GM18868 (cell line): ENCODE measurements at regions not wholly inside any gene's neighbourhood (a gene's known extent, or its start where the extent isn't known, plus 50 kb on each side); places are given as distances from the start of the nearest gene placed in this dataset.
"Not testable (repeated sequence)": the region's sequence is repeated elsewhere in the genome, so short reads cannot be mapped to it uniquely, and the experiment has no call there.

Experiments used
- ATAC-seq: cut with Tn5 transposase; IDR thresholded peaks from one replicate; pipeline ENCODE4 v1.9.1; 2021; ENCODE audit warnings: mild to moderate bottlenecking, moderate library complexity; ENCODE audit not compliant: unreplicated experiment

GRCh38 chr1:193418745-193419058 lies 232.3 kb upstream of the B3GALT2 start:
- ATAC-seq: no peak

GRCh38 chr1:193417945-193418744 lies 231.7 kb upstream of the B3GALT2 start:
- ATAC-seq: peak; percentile 82

- ATAC-seq: no peak
These were observed 231.0 kb upstream of the B3GALT2 start for GRCh38 chr1:193417403-193417802.

GRCh38 chr1:193416226-193417024 lies 230.0 kb upstream of the B3GALT2 start:
- ATAC-seq: no peak

GRCh38 chr1:193415256-193415655 lies 228.8 kb upstream of the B3GALT2 start:
- no peak for ATAC-seq

- no peak for ATAC-seq
These were observed 227.0 kb upstream of the B3GALT2 start for GRCh38 chr1:193413376-193413775.

- no peak for ATAC-seq
These were observed 226.3 kb upstream of the B3GALT2 start for GRCh38 chr1:193412748-193413147.

GRCh38 chr1:193411714-193412113 lies 225.3 kb upstream of the B3GALT2 start:
- no peak for ATAC-seq

DNA sequence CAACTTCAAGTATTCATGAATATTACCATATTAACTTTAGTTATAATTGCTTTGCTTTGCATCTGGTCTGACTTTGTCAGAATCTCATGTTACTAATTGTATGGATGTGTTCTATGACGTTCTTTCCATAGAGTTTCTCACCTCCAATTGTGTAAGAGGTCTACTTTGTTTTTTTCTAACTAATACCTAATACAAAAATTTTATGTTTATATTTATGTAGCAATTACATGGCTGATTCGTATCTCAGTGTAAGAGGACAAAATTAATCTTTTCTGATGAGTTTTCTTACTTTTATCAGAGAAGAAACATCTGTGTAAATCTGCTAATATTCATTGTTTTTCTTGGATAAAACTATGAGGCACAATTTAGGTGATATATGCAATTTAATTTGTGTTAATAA lies 224.8 kb upstream of the B3GALT2 start:
- ATAC-seq: no peak

GRCh38 chr1:193408782-193409293 lies 222.4 kb upstream of the B3GALT2 start:
- ATAC-seq: no peak

DNA sequence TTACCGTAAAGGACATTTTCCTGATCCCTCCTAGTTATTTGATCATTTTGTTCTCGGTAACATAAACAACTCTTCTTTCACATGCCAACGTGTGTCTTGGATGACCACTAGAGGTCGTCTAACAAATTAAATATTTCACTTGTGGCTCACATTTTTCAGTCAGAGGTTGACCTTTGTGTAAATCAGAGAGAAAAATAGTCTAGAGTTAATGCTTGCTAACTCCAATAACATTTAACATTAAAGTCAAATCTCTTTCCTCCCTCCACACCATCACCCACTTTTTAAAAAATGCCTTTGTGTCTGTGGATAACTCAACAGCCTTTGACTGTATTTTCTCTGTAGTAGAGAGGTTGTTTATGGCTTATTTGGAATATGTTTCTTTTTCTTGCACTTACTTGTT lies 220.5 kb upstream of the B3GALT2 start:
- peak; percentile 80 for ATAC-seq

DNA sequence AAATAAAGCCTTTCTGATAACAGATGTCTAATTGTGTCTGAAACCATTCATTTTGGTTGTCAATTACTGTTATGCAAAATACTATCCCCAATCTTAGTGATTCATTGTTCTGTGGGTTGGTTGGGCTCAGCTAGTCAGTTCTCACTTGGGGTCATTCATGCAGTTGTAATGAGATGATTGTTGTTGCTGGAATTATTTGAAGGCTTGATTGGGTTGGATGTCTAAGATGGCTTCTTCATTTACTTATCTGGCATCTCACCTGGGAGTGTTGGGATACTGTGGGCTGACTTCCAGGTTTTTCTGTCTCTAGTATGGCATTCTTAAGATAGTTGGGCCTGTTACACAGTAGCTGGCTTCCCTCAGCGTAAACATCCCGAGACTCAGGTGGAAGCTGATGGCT lies 217.8 kb upstream of the B3GALT2 start:
- ATAC-seq: no peak

DNA sequence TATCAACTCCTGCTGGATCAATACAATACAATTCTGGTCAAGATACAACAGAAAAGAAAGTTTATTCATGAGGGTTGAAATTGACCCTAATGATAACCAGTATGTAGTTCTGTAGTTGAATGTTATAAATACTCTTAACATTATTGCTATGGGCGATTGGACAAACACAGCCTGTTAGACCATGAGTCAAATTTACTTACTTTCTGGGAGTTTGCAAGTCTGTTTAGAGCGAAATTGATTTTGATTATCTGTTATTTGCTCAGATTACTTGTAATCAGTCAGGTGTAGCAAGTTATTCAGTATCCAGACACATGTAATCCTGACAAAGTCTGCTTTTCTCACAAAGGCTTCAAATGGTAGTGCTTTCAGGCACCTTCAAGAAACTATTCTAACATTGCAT lies 216.6 kb upstream of the B3GALT2 start:
- ATAC-seq: no peak

DNA sequence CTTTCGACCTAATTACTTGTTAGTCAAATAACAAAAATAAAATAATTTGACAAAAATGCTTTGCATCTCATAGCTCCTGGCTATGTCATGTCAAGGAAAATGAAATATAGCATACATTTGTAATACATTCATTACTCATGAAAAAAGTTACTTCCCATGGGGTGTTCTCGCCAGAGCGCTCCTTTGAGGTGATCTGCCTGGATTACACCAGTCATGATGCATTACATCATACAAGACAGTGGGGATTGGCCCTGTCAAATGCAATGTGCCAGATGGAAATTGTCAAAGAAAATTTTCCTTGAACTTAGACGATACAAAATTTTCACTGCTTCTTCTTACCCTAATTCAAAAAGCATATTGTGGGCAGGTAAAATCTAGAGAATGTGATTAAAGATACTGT lies 215.6 kb upstream of the B3GALT2 start:
- no peak for ATAC-seq

- no peak for ATAC-seq
These were observed 207.9 kb upstream of the B3GALT2 start for GRCh38 chr1:193394336-193394735.

DNA sequence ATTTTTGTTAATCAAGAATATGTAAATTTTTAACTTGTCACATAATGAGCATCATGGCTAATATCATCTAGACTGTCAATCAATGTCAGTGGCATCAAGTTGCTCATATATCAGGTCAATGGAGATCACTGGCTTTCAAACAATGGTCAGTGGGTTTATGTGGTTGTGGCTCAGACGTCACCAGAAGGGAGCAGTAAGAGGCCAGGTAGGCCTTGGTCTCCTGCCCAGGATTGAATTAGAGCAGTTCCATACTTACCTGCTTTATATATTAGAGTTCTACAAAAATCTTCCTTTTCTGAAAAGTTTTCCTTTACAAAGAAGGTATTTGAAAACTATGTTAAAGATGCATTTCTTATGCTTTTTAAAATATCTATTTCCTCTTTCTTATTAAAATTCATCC lies 206.3 kb upstream of the B3GALT2 start:
- no peak for ATAC-seq

DNA sequence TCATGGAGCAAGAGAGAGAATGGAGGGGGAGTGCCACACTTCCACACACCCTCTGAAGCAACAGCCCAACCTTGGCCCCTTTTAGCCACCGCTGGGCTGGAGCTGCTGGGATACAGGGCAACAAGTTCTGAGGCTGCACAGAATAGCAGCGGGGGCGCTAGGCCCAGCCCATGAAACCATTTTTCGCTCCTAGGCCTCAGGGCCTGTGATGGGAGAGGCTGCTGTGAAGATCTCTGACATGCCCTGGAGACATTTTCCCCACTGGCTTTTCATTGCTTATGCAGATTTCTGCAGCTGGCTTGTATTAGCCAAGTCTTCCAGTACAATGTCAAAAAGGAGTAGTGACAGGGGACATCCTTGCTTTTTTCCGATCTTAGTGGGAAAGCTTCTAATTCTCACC lies 202.3 kb upstream of the B3GALT2 start:
- no peak for ATAC-seq

GRCh38 chr1:193388165-193388564 lies 201.8 kb upstream of the B3GALT2 start:
- no peak for ATAC-seq

DNA sequence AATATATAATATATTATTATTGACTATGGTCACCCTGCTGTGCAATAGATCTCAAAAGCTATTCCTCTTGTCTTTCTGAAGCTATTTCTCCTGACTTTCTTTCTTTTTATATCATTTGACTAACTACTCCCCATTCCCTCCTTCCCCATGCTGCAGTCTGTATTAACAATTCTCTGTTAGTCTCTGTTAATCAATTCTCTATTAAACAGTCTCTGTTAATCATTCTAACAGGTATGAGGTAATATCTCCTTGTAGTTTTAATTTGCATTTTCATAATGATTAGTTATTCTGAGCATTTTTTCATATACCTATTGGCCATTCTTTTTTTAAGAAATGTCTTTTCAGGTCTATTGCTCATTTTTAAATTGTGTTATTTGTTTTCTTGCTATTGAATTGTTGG lies 201.0 kb upstream of the B3GALT2 start:
- no peak for ATAC-seq

DNA sequence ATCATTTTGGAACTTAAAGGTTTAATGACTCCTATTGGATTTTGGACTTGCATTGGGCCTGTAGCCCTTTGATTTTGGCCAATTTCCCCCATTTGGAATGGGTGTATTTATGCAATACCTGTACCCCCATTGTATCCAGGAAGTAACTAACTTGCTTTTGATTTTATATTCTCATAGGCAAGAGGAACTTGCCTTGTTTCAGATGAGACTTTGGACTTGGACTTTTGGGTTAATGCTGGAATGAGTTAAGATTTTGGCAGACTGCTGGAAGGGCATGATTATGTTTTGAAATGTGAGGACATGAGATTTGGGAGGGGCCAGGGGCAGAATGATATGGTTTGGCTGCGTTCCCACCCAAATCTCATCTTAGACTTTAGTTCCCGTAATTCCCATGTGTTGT lies 192.0 kb upstream of the B3GALT2 start:
- ATAC-seq: not testable (repeated sequence)

- no peak for ATAC-seq
These were observed 191.1 kb upstream of the B3GALT2 start for GRCh38 chr1:193377472-193377871.

- ATAC-seq: no peak
These were observed 186.1 kb upstream of the B3GALT2 start for GRCh38 chr1:193372553-193372952.
